ENCODE measurements at regions not wholly inside any gene's neighbourhood (a gene's known extent, or its start where the extent isn't known, plus 50 kb on each side); places are given as distances from the start of the nearest gene placed in this dataset.

DNA sequence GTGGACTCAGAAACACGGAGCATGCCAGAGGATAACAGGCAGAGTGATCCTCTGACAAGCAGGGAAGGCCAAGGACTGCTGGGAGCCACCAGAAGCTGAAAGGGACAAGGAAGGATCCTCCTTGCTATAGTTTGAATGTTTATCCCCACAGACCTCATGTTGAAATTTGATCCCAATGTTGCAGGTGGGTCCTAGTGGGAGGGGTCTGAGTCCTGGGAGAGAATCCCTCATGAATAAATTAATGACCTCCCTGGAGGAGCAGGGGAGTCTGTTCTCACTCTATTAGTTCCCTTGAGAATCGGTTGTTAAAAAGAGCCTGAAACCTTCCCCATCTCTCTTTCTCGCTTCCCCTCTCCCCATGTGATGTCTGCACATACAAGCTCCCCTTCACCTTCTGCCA lies 124.4 kb downstream of the FBXO15 start:
- intact Hi-C loops (cut with micrococcal nuclease) = no loop called here

GRCh38 chr18:74019864-74020263 lies 127.8 kb downstream of the FBXO15 start:
- intact Hi-C loops (cut with micrococcal nuclease) = no loop called here

GRCh38 chr18:74013955-74014354 lies 133.7 kb downstream of the FBXO15 start:
- intact Hi-C loops (cut with micrococcal nuclease) = no loop called here

DNA sequence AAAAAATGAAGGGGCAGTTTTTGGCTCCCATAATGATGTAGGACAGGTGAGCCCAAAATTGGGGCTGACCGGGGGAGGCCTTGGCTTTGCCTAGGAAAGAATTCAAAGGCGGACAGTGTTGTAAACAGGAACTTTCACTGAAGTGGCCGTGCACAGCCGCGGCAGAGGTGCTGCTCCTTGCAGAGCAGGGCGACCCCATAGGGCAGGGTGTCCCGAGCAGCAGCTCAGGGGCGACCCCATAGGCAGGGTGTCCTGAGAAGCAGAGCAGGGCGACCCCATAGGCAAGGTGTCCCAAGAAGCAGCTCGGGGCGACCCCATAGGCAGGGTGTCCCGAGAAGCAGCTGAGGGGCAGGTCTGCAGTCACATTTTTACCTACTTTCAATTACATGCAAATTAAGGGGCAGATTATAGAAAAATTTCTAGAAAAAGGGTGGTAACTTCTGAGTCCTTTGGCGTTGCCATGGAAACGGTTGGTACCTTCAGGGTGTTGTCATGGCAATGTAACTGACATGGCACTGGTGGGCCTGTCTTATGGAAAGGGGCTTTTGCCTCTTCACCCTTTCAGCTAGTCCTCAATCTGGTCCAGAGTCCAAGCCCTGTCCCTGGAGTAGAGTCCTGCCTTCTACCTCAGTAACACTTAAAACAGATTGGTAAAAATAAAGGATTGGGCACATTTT lies 134.5 kb downstream of the FBXO15 start:
- intact Hi-C loops (cut with micrococcal nuclease) = no loop called here

DNA sequence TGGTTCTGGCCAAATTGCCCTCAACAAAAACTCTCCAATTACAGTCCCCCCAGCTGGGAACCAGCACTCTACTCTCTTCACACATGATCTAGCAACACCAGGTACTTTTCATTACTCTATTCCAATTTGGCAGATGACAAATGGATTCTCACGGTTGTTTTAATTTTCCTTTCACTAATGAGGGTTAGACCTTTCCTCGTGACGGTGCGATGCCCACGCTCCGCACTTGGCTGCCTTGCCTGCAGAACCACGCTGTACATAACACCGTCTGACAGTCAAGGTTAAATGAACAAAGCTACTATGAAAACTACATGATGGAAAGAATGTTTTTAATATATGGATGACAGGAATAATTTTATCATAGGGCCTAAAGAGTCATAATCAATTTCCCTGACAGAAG lies 141.5 kb downstream of the FBXO15 start:
- intact Hi-C loops (cut with micrococcal nuclease) = no loop called here

- intact Hi-C loops (cut with micrococcal nuclease) = no loop called here
These were observed 142.1 kb downstream of the FBXO15 start for GRCh38 chr18:74005320-74006109.

- intact Hi-C loops (cut with micrococcal nuclease) = no loop called here
These were observed 155.2 kb downstream of the FBXO15 start for GRCh38 chr18:73992242-73993022.

DNA sequence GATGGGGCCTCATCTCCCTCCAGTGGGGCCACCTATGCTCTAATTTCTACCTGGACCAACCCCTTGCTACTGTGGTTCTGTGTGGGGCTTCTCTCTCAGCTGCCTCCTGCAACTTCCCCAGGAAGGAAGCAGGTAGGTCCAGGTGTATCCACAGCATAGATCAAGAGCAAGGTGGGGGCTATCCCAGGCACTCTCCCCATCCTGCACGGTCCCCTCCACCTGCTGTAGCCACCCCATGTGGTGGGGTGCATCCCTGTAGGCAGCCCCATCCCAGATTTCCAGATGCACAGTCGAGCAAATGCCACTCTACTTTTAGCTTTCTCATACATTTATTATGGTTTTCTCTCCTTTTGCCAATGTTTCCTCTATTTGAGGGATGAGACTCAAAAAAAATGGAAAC lies 156.1 kb downstream of the FBXO15 start:
- intact Hi-C loops (cut with micrococcal nuclease) = no loop called here

DNA sequence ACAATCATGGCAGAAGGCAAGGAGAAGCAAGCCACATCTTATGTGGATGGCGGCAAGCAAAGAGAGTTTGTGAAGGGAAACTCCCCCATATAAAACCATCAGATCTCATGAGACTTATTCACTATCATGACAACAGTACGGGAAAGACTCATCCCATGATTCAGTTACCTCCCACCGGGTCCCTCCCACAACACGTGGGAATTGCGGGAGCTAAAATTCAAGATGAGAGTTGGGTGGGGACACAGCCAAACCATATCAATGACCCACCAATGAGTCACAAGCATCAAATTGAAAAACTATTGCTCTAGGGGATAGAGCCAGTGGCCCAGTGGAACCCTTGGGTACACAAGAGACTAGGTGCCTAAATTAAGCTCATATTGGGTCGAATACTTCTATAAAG lies 157.4 kb downstream of the FBXO15 start:
- intact Hi-C loops (cut with micrococcal nuclease) = no loop called here

DNA sequence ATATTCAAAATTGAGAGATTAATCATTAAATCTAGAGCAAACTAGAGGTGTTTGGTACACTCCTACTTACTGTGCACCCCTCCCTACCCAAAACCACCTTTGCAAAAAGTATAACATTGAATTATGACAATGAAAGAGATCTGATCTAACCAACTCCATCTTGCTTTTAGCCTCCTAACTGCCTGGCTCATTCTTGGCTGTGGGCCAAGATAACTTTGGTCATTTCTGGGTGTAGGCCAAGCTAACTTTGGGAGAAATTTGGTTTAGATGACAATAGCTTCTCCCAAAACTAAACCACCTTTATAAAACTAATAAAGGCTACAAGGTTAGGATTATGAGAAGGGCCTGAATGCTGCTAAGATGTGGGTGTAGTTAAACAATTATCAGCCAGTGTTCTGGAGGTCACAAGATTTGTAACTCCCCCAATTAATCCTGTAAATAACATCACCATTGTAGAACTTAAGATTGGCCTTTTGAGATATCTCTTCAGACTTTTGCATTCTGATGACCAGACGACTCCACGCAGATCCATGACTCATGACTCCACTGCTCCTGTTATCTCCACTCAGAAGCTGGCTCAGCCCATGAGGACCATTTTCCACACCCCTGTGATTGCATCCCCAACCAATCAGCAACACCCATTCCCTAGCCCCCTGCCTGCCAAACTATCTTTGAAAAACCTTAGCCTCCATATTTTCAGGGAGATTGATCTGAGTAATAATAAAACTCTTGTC lies 160.2 kb downstream of the FBXO15 start:
- intact Hi-C loops (cut with micrococcal nuclease) = no loop called here

GRCh38 chr18:73986711-73987110 lies 160.9 kb downstream of the FBXO15 start:
- intact Hi-C loops (cut with micrococcal nuclease) = no loop called here

DNA sequence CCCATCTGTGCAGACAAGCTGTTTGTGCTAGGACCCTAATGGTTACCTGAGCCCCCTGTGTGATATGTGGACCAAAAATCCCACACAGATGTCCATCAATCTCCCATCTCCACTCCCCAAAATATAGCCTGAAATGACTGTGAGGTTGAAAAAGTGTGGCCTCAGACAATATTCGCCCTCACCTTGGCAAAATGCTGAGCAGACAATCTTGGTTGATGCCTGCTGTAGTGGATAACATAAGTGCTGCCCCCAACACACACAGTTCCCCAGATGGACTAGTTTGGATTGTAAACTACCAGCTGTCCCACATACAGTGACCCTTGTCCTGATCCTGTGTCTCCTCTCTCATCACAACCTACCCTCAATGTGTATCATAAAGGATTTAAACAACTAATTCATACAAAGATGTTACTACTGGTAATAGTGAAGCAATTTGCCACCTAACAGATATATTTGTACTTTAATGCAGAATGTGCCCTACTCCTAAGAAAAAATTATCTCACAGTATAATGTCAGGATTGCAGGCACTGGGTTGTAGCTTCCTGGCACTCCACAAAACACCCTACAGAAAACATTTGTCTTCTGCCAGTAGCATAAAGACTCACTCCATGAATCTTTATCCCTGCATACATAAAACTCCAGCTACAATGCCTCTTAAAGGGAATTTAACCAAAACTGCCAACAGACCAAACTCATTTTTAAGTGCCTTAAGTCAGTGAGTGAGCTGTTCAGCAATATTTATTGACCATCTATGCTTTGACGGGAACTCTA lies 161.6 kb downstream of the FBXO15 start:
- intact Hi-C loops (cut with micrococcal nuclease) = no loop called here

DNA sequence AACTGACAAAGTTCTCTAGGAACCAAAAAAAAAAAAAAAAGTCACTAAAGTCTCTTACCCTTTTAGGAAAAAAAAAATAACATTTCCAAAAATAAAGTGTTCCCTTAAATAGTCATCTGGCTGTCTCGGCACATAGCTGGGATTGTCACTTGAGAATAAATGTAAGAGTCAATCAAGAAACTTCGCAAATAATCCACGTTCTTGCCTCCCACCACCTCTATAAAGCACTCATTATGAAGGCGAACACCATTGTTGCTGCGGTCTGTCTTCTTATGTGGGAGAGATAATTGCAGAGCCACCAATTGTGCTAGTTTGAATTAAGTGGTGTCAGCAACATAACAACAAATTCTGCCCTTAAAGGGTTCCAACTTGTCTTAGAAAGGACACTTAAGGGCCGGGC lies 163.7 kb downstream of the FBXO15 start:
- intact Hi-C loops (cut with micrococcal nuclease) = no loop called here

- intact Hi-C loops (cut with micrococcal nuclease) = no loop called here
These were observed 164.1 kb downstream of the FBXO15 start for GRCh38 chr18:73983496-73983895.

DNA sequence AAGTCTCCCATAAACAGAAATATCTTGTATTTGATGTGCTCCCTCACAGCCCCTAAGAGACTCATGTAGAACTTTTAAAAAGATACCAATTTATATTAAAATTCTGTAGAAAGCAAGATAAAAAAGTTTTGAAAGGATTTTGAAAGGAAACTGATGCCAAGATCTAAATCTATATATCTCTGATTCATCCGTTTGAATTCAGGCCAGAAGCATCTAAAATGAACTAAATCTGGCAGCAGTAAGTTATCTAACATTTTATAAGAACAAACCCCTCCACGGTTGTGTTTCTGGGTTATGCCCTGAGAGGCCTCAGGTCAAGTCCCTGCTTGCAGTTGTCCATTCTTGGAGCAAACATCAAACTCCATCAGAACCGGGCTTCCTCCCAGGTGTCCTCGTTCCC lies 165.8 kb downstream of the FBXO15 start:
- intact Hi-C loops (cut with micrococcal nuclease) = no loop called here

DNA sequence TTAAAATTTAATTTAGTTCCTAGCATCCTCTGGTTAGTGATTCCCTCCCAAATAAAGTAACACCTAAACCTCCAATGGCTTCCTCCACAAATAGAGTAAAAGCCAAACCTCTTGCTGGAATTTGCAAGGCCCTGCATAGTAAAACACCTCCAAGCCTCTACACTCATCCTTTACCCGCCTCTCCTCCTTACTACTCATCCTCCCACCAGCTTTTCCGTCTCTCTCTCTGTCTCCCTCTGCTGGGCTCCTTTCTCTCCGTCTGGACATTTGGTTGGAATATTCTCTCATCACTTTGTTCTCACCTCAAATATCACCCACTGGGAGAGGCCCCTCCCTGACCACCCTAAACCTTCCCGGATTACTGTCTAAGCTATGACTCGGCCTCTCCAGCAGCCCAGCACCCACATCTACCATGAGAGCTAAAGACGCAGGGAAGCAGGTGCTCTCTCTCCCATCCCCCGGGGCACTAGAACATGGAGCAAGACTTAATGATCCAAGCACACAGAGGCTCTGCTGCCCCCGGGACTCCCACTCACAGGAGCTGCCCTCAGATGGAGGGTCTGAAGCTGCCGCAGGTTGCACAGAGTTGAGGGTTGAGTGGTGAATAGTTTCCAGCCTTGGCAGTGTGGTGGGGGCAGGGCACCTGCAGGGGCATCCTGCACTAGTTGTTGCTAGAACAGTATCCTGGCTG lies 167.2 kb downstream of the FBXO15 start:
- intact Hi-C loops (cut with micrococcal nuclease) = no loop called here

GRCh38 chr18:73979742-73980141 lies 167.9 kb downstream of the FBXO15 start:
- intact Hi-C loops (cut with micrococcal nuclease) = no loop called here

DNA sequence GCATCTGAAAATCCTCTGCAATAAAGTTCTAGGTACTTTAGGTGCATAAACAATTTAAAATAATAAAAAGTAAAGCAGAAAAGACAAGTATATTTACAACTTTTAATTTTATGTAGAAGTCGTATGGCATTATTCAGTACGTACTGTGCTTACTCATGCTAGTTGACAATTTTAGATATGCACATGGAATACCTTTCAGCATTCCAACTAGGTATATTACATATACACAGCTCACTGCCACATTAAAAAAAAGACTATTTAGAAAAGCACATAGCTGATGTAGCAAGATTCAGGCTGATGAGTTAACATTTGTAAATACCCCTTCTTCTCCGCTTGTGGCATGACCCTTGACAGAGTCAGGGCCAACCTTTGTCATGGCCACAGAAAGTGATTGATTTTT lies 171.2 kb downstream of the FBXO15 start:
- intact Hi-C loops (cut with micrococcal nuclease) = no loop called here

- intact Hi-C loops (cut with micrococcal nuclease) = no loop called here
These were observed 172.4 kb downstream of the FBXO15 start for GRCh38 chr18:73975266-73975665.

DNA sequence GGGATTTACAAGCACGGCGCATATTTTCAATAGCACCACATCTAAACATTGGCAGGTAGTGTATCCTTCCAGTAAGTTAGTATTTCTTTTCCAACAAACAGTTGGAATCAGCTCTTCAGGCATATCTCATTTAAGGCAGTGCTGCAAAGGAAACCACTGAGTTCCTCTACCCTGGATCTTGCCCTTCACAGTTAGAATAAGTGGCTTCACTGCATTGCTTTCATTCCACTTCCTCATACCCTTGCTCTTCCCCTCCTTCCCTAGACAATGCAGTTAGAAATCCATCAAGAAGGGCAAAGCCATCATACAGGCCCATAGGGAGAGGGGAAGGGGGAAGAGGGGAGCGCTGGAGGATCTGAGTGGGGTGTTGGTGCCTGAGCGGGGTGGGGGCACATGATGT lies 173.7 kb downstream of the FBXO15 start:
- intact Hi-C loops (cut with micrococcal nuclease) = no loop called here
